ENCODE measurements at regions not wholly inside any gene's neighbourhood (a gene's known extent, or its start where the extent isn't known, plus 50 kb on each side); places are given as distances from the start of the nearest gene placed in this dataset.

- Mint-ChIP-seq H3K27ac (no peak overlapping the region), H3K27me3 (ENCODE audit: low read depth) (no peaks in the 10 kb centered on the region), H3K4me3 (no peak overlapping the region), H3K4me1 (peaks cover 21% of the 10 kb centered on the region), H3K36me3 (no peaks in the 10 kb centered on the region), H3K9me3 (no peaks in the 10 kb centered on the region)
- no peak for DNase-seq (ENCODE audit: low spot score in 2 of 2, unreplicated experiment in 2 of 2)
- TF ChIP-seq CTCF (IDR thresholded peaks at IDR 0.05; ENCODE audit: unreplicated experiment) = no peak
Observed at GRCh38 chr18:64974391-64975125, 776.3 kb upstream of the CDH7 start.

- TF ChIP-seq CTCF (IDR thresholded peaks at IDR 0.05; ENCODE audit: unreplicated experiment) = no peak
- Mint-ChIP-seq H3K27ac (no peak overlapping the region), H3K4me3 (no peak overlapping the region), H3K4me1 (peaks cover 25% of the 10 kb centered on the region), H3K27me3 (ENCODE audit: low read depth) (no peaks in the 10 kb centered on the region), H3K36me3 (no peaks in the 10 kb centered on the region), H3K9me3 (no peaks in the 10 kb centered on the region)
- DNase-seq (ENCODE audit: low spot score in 2 of 2, unreplicated experiment in 2 of 2) = no peak
Observed at GRCh38 chr18:64972545-64972944, 778.3 kb upstream of the CDH7 start.

GRCh38 chr18:64966667-64967066 lies 784.1 kb upstream of the CDH7 start:
- Mint-ChIP-seq H3K36me3 (no peaks in the 10 kb centered on the region), H3K27ac (peak overlapping the region; percentile 97), H3K4me3 (no peak overlapping the region), H3K9me3 (no peaks in the 10 kb centered on the region), H3K4me1 (peaks cover 20% of the 10 kb centered on the region), H3K27me3 (ENCODE audit: low read depth) (no peaks in the 10 kb centered on the region)
- no peak for TF ChIP-seq CTCF (IDR thresholded peaks at IDR 0.05; ENCODE audit: unreplicated experiment)
- no peak for DNase-seq (ENCODE audit: low spot score in 2 of 2, unreplicated experiment in 2 of 2)

- Mint-ChIP-seq H3K27ac (no peak overlapping the region), H3K36me3 (no peaks in the 10 kb centered on the region)
Observed at GRCh38 chr18:64956465-64956864, 794.3 kb upstream of the CDH7 start.

GRCh38 chr18:64949885-64950284 lies 800.9 kb upstream of the CDH7 start:
- no peak for TF ChIP-seq CTCF (IDR thresholded peaks at IDR 0.05; ENCODE audit: unreplicated experiment)
- Mint-ChIP-seq H3K4me3 (no peak overlapping the region), H3K27me3 (ENCODE audit: low read depth) (no peaks in the 10 kb centered on the region), H3K9me3 (peaks cover 27% of the 10 kb centered on the region), H3K36me3 (peaks cover 8% of the 10 kb centered on the region), H3K27ac (no peak overlapping the region), H3K4me1 (peaks cover 19% of the 10 kb centered on the region)
- DNase-seq (ENCODE audit: low spot score in 2 of 2, unreplicated experiment in 2 of 2) = no peak

More at GRCh38 chr18:64956465-64956864, 794.3 kb upstream of the CDH7 start:
- no peak for TF ChIP-seq CTCF (IDR thresholded peaks at IDR 0.05; ENCODE audit: unreplicated experiment)
- Mint-ChIP-seq H3K27me3 (ENCODE audit: low read depth) (no peaks in the 10 kb centered on the region), H3K4me1 (peaks cover 43% of the 10 kb centered on the region), H3K9me3 (no peaks in the 10 kb centered on the region), H3K4me3 (no peak overlapping the region)
- DNase-seq (ENCODE audit: low spot score in 2 of 2, unreplicated experiment in 2 of 2) = no peak
